CD4-positive, CD25-positive, alpha-beta regulatory T cell (primary cell): ENCODE measurements at regions not wholly inside any gene's neighbourhood (a gene's known extent, or its start where the extent isn't known, plus 50 kb on each side); places are given as distances from the start of the nearest gene placed in this dataset.

Experiments
- ATAC-seq, 2 donors: fragments of 150-1000 bp; cut with Tn5 transposase; one replicate each; pipeline ENCODE4 v1.10.0; 2021; ENCODE audit warnings: low read depth in 2 of 2, moderate number of reproducible peaks in 2 of 2, moderate library complexity in 1 of 2
- DNase-seq, 3 donors: peaks; one replicate each; pipeline versions ENCODE4 v3.0.0 to v3.0.0-alpha.2; 2012 to 2022; ENCODE audit warnings: mixed read lengths in 1 of 3
- H3K27ac ChIP-seq: one replicate; pipeline ENCODE4 v1.7.0; 2013; ENCODE audit warnings: mild to moderate bottlenecking, low read length; ENCODE audit not compliant: insufficient read depth, poor library complexity, severe bottlenecking
- H3K27me3 ChIP-seq: one replicate; pipeline ENCODE4 v1.7.0; 2013; ENCODE audit warnings: low read length; ENCODE audit not compliant: control insufficient read depth, insufficient read depth
- H3K36me3 ChIP-seq: one replicate; pipeline ENCODE4 v1.7.0; 2013; ENCODE audit warnings: mild to moderate bottlenecking, low read length, moderate library complexity; ENCODE audit not compliant: control insufficient read depth, insufficient read depth
- H3K4me1 ChIP-seq: 2 replicates; pipeline ENCODE4 v1.7.0; 2013; ENCODE audit warnings: mild to moderate bottlenecking, low read length; ENCODE audit not compliant: insufficient read depth, control insufficient read depth, poor library complexity, severe bottlenecking
- H3K4me3 ChIP-seq: one replicate; pipeline ENCODE4 v1.7.0; 2013; ENCODE audit warnings: low read depth, mild to moderate bottlenecking, low read length, moderate library complexity
- H3K9me3 ChIP-seq, 2 experiments: 1 replicate in 1 of 2; 2 replicates in 1 of 2; pipeline ENCODE4 v1.7.0; 2013; ENCODE audit warnings: low read length in 2 of 2, mild to moderate bottlenecking in 1 of 2, moderate library complexity in 1 of 2; ENCODE audit not compliant: control insufficient read depth in 2 of 2
- H3K27ac Mint-ChIP-seq, 3 donors: one replicate each; pipeline ENCODE4 v1.8.0; 2020 to 2022; ENCODE audit warnings: mild to moderate bottlenecking in 3 of 3, mixed read lengths in 3 of 3, moderate library complexity in 2 of 3
- H3K27me3 Mint-ChIP-seq: one replicate; pipeline ENCODE4 v1.8.0; 2022; ENCODE audit warnings: mild to moderate bottlenecking, mixed read lengths
- H3K36me3 Mint-ChIP-seq: one replicate; pipeline ENCODE4 v1.8.0; 2020; ENCODE audit warnings: mixed read lengths
- H3K4me1 Mint-ChIP-seq, 4 donors: one replicate each; pipeline ENCODE4 v1.8.0; 2020 to 2022; ENCODE audit warnings: mixed read lengths in 4 of 4, mild to moderate bottlenecking in 1 of 4
- H3K4me3 Mint-ChIP-seq, 4 donors: one replicate each; pipeline ENCODE4 v1.8.0; 2020 to 2022; ENCODE audit warnings: mild to moderate bottlenecking in 4 of 4, mixed read lengths in 4 of 4, moderate library complexity in 3 of 4
- H3K9me3 Mint-ChIP-seq, 7 donors: one replicate each; pipeline ENCODE4 v1.8.0; 2020 to 2022; ENCODE audit warnings: mixed read lengths in 7 of 7, mild to moderate bottlenecking in 3 of 7, moderate library complexity in 2 of 7

DNA sequence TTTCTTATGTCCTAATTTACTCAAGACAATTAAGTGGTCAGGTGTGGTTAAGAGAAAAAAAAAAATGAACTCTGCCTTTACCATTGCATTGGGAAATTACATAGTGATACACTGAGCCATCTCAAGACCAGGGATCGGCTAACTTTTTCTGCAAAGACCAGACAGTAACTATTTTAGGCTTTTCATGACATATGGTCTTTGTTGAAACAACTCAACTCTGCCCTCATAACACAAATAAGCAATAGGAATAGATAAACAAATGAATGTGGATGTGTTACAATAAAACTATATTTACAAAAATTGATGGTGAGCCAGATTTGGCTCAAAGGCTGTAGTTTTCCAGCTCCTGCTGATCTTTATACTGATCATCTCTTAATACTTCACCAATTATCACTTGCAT, 632.6 kb upstream of the INTU start:
- H3K4me1 Mint-ChIP-seq: no peaks in the 10 kb centered on the region
- H3K9me3 ChIP-seq: no peaks in the 10 kb centered on the region
- H3K36me3 ChIP-seq: no peaks in the 10 kb centered on the region
- H3K27ac ChIP-seq: no peak overlapping the region
- no peak overlapping the region for H3K4me3 Mint-ChIP-seq
- no peaks in the 10 kb centered on the region for H3K36me3 Mint-ChIP-seq
- no peak overlapping the region for H3K27ac Mint-ChIP-seq
- H3K4me1 ChIP-seq: no peaks in the 10 kb centered on the region
- H3K4me3 ChIP-seq: no peak overlapping the region
- peaks cover 1 to 10% (median 3%) of the 10 kb centered on the region in 7 donors for H3K9me3 Mint-ChIP-seq
- no peaks in the 10 kb centered on the region for H3K27me3 Mint-ChIP-seq
- DNase-seq (no peak), ATAC-seq (no peak)
- no peaks in the 10 kb centered on the region for H3K27me3 ChIP-seq

DNA sequence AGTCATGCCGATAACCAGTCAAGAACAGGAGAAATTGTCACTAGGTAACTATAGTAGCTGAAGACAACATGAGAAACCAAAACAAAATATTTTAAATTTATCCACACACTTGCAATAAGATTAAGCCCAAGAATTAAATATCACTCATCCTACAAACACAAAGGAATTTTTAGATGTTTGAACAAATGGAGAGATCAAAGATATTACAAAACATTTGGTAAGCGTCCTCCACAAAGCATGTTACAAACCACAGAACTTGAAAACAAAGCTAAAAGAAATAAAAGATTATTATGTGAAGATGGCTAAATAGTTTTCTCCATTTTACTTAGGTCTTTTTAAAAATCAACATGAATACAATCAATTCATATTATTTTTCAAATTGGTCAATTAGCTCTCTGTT, 631.9 kb upstream of the INTU start:
- Mint-ChIP-seq H3K4me3 (no peak overlapping the region), H3K9me3 (peaks cover 0 to 10% (median 3%) of the 10 kb centered on the region in 7 donors), H3K27ac (no peak overlapping the region), H3K4me1 (no peaks in the 10 kb centered on the region), H3K36me3 (no peaks in the 10 kb centered on the region), H3K27me3 (no peaks in the 10 kb centered on the region)
- Histone ChIP-seq H3K4me3 (no peak overlapping the region), H3K36me3 (no peaks in the 10 kb centered on the region), H3K9me3 (no peaks in the 10 kb centered on the region), H3K27ac (no peak overlapping the region), H3K4me1 (no peaks in the 10 kb centered on the region), H3K27me3 (no peaks in the 10 kb centered on the region)
- DNase-seq: no peak
- no peak for ATAC-seq

DNA sequence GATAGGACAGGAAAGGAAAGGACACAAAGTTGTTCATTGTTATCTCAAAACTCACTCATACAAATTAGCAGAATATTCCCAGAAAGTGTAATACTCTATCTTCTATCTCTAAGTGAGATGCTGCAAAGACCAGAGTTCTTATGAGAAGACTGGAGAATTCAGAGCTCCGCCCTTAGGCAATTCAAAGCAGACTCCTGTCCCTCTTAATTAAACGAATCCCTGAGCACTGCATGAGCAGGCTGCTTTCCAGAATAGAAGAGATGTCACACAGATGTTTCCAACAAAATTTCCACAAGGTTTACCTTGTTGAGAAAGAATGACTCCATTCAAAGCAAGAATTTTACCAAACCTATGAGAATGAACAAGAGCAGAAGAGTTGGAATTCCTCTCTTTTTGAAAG, 630.8 kb upstream of the INTU start:
- Mint-ChIP-seq H3K36me3 (no peaks in the 10 kb centered on the region), H3K27me3 (no peaks in the 10 kb centered on the region), H3K4me3 (no peak overlapping the region), H3K27ac (no peak overlapping the region), H3K9me3 (peaks cover 0 to 10% (median 3%) of the 10 kb centered on the region in 7 donors), H3K4me1 (no peaks in the 10 kb centered on the region)
- Histone ChIP-seq H3K9me3 (no peaks in the 10 kb centered on the region), H3K27ac (no peak overlapping the region), H3K27me3 (no peaks in the 10 kb centered on the region), H3K4me1 (no peaks in the 10 kb centered on the region), H3K4me3 (no peak overlapping the region), H3K36me3 (no peaks in the 10 kb centered on the region)
- DNase-seq (no peak), ATAC-seq (no peak)

DNA sequence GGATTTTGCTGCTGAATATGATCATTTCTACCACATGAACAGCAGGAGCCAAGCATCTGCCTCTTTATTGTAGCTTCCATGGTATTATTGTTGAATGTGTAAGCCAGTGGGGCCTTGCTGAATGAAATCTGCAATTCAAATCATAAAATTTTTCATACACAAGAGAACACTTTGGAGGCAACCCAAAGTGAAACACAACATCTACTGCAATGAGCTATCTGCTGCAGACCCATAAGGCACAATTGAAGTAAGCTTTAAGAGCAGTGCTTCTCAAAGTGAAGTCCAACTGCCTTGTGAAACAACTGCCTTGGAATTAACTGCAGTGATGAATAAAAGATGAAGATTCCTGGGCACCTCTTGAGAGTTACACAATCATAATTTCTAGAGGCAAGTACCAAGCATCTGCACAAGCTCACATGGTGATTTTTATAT, 626.3 kb upstream of the INTU start:
- Mint-ChIP-seq H3K4me3 (no peak overlapping the region), H3K36me3 (no peaks in the 10 kb centered on the region), H3K4me1 (no peaks in the 10 kb centered on the region), H3K27me3 (no peaks in the 10 kb centered on the region), H3K27ac (no peak overlapping the region), H3K9me3 (peaks cover 3 to 16% (median 7%) of the 10 kb centered on the region in 7 donors)
- no peaks in the 10 kb centered on the region for H3K4me1 ChIP-seq
- H3K27me3 ChIP-seq: no peaks in the 10 kb centered on the region
- no peak for DNase-seq
- ATAC-seq: no peak
- no peak overlapping the region for H3K27ac ChIP-seq
- no peaks in the 10 kb centered on the region for H3K9me3 ChIP-seq
- no peaks in the 10 kb centered on the region for H3K36me3 ChIP-seq
- no peak overlapping the region for H3K4me3 ChIP-seq

DNA sequence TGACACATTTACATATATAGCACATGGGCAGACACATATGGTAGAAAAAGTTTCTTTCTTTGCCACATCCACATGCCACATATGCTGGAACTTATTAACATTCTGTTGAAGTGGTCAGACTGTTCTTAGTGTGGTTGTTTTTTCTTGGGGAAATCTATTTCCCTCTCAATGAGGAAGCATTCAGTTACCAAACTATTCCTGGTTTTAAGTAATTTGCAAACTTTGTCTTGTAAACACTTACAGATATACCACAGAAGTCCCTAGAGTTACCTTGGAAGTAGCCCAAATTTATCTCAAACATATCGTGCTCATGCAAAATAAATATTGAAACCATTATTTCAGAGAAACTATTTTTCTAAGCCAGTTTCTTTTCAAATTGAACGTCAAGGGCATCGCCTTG, 625.5 kb upstream of the INTU start:
- Mint-ChIP-seq H3K27ac (no peak overlapping the region), H3K4me1 (no peaks in the 10 kb centered on the region), H3K9me3 (peaks cover 2 to 16% (median 7%) of the 10 kb centered on the region in 7 donors), H3K36me3 (no peaks in the 10 kb centered on the region), H3K27me3 (no peaks in the 10 kb centered on the region), H3K4me3 (no peak overlapping the region)
- no peak overlapping the region for H3K4me3 ChIP-seq
- no peaks in the 10 kb centered on the region for H3K36me3 ChIP-seq
- H3K4me1 ChIP-seq: no peaks in the 10 kb centered on the region
- no peak overlapping the region for H3K27ac ChIP-seq
- no peaks in the 10 kb centered on the region for H3K9me3 ChIP-seq
- ATAC-seq: no peak
- DNase-seq: no peak
- H3K27me3 ChIP-seq: no peaks in the 10 kb centered on the region

DNA sequence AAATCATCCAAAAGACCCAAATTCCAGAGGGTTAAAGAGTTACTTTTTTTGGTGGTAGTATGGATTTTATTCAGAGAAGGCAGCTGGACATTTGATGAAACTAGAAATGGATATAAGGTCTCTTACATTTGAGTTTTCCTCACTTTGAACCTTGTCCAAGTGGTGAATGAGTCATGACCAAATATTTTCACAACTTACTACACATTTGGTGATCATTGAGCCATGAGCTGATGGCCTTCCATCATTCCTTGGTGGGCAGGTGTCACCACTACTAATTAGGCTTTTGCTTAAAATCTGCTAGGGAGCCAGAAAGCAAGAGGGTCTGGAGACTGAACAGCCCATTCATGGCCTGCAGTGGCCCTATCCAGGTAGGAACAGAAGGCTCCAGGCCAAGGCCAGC, 620.2 kb upstream of the INTU start:
- no peak overlapping the region for H3K27ac Mint-ChIP-seq
- ATAC-seq (no peak), DNase-seq (no peak)
- no peaks in the 10 kb centered on the region for H3K27me3 Mint-ChIP-seq
- Histone ChIP-seq H3K27me3 (no peaks in the 10 kb centered on the region), H3K9me3 (no peaks in the 10 kb centered on the region), H3K27ac (no peak overlapping the region), H3K4me3 (no peak overlapping the region), H3K36me3 (no peaks in the 10 kb centered on the region), H3K4me1 (no peaks in the 10 kb centered on the region)
- no peaks in the 10 kb centered on the region for H3K36me3 Mint-ChIP-seq
- H3K9me3 Mint-ChIP-seq: peaks cover 3 to 19% (median 5%) of the 10 kb centered on the region in 7 donors
- no peaks in the 10 kb centered on the region for H3K4me1 Mint-ChIP-seq
- H3K4me3 Mint-ChIP-seq: no peak overlapping the region

DNA sequence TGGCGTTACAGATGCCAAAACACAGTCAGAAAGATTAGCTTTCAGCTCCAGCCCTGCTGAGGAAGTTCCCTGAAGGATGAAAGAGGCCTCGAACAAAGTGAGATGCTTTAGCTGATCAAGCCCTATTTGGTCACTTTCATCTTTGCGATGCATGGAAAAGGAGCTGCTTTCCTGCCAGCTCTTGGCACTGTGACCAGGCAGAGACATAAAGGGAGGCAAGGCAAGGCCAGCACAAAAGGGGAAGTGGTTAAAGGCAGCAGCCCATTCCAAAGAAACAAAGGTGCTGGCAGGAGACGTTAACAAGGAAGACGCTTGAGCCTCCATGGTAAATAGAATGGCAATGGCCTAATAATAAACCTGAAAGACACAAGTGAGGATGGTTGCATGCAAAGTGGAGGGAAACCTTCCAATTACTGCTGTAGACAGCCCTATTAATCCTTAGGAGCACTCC, 617.1 kb upstream of the INTU start:
- Mint-ChIP-seq H3K27ac (no peak overlapping the region), H3K4me1 (no peaks in the 10 kb centered on the region), H3K36me3 (no peaks in the 10 kb centered on the region), H3K27me3 (no peaks in the 10 kb centered on the region), H3K4me3 (peak overlapping the region in 1 of 4 donors; percentile 5), H3K9me3 (peaks cover 2 to 12% (median 8%) of the 10 kb centered on the region in 7 donors)
- Histone ChIP-seq H3K27ac (no peak overlapping the region), H3K4me3 (no peak overlapping the region), H3K36me3 (no peaks in the 10 kb centered on the region), H3K9me3 (peaks cover 0 to 2% of the 10 kb centered on the region in 2 experiments), H3K4me1 (no peaks in the 10 kb centered on the region), H3K27me3 (no peaks in the 10 kb centered on the region)
- DNase-seq: no peak
- ATAC-seq: no peak

DNA sequence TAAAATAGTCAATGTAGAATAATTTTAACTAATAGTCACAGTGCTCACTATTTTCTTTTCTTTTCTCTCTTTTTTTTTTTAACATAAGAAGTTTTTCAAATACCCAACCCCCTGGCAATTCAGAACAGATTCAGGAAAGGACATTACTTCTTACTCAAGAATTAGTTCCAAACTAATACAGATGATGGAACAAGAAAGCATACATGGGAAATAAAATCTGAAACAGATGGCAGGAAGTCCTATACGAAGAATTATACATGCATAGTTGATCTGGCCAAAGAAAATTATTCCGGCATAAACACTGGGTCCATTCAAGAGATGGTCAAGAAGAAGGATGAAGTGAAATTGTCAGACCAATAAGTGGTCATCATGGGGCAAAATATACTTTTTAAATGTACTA, 614.4 kb upstream of the INTU start:
- Histone ChIP-seq H3K9me3 (peaks cover 0 to 2% of the 10 kb centered on the region in 2 experiments), H3K27ac (no peak overlapping the region), H3K36me3 (no peaks in the 10 kb centered on the region), H3K4me3 (no peak overlapping the region), H3K4me1 (no peaks in the 10 kb centered on the region), H3K27me3 (no peaks in the 10 kb centered on the region)
- no peak for DNase-seq
- peaks cover 2 to 12% (median 9%) of the 10 kb centered on the region in 7 donors for H3K9me3 Mint-ChIP-seq
- no peaks in the 10 kb centered on the region for H3K27me3 Mint-ChIP-seq
- no peak overlapping the region for H3K4me3 Mint-ChIP-seq
- H3K27ac Mint-ChIP-seq: no peak overlapping the region
- ATAC-seq: no peak
- H3K36me3 Mint-ChIP-seq: no peaks in the 10 kb centered on the region
- no peaks in the 10 kb centered on the region for H3K4me1 Mint-ChIP-seq
